K562 (cell line): ENCODE measurements at regions not wholly inside any gene's neighbourhood (a gene's known extent, or its start where the extent isn't known, plus 50 kb on each side); places are given as distances from the start of the nearest gene placed in this dataset.

Source experiments
- ATAC-seq: fragments of 200-7000 bp; cut with Tn5 transposase; 3 replicates; pipeline ENCODE4 v1.9.1; 2020; ENCODE audit warnings: moderate library complexity
- BruUV-seq: library from RNA; stranded (reverse); fragments of 400-500 nt; replicated peaks from 2 replicates; lab custom pipeline; 2021; lab: Mats Ljungman, UMichigan
- CTCF ChIA-PET: fragments of 300-600 bp; formaldehyde crosslinking; extraction: SDS; loops from one replicate; lab custom pipeline; 2021; ENCODE audit warnings: low intra/inter-chr PET ratio; lab: Yijun Ruan, JAX
- POLR2A ChIA-PET: fragments of 300-600, 350-650 bp; sonication (Branson Sonifier 250); formaldehyde crosslinking; extraction: SDS; loops from one replicate; lab custom pipeline; 2021; ENCODE audit warnings: antibody characterized with exemption, inconsistent platforms; lab: Yijun Ruan, JAX
- DNase-seq, 4 experiments: peaks; one replicate each; pipeline versions ENCODE4 v3.0.0 to v3.0.0-alpha.2; 2011 to 2018; ENCODE audit warnings: low spot score in 3 of 4, mixed read lengths in 3 of 4; ENCODE audit errors: extremely low read depth in 1 of 4
- FAIRE-seq: peaks from 2 replicates; lab custom pipeline; 2011; peaks lifted over from hg19 to GRCh38; lab: Jason Lieb, UNC
- H2AFZ ChIP-seq: 2 replicates; pipeline ENCODE4 v1.6.0; 2011; ENCODE audit warnings: low read depth, low read length, control low read depth, inconsistent platforms
- H3K27ac ChIP-seq: fragments of 200-600 bp; 3 replicates; pipeline ENCODE4 v1.8.0; 2011; ENCODE audit warnings: low read depth, mild to moderate bottlenecking, control low read depth, inconsistent platforms, low read length, moderate library complexity, mixed read lengths; ENCODE audit errors: extremely low read depth
- H3K27me3 ChIP-seq, 2 experiments: fragments of 300-600 bp in 1 of 2; 2 replicates in 1 of 2; 3 replicates in 1 of 2; pipeline versions ENCODE4 v1.6.0 to v1.8.0; 2011; ENCODE audit warnings: inconsistent platforms in 2 of 2, low read length in 2 of 2, mild to moderate bottlenecking in 1 of 2, mixed read lengths in 1 of 2, moderate library complexity in 1 of 2; ENCODE audit not compliant: control insufficient read depth in 2 of 2, insufficient read depth in 2 of 2
- H3K36me3 ChIP-seq: fragments of 300-600 bp; 3 replicates; pipeline ENCODE4 v1.8.0; 2011; ENCODE audit warnings: mild to moderate bottlenecking, low read length, inconsistent platforms; ENCODE audit not compliant: control insufficient read depth, insufficient read depth
- H3K4me1 ChIP-seq, 2 experiments: fragments of 200-600 bp in 1 of 2; replicated peaks in 1 of 2; 2 replicates in 1 of 2; 3 replicates in 1 of 2; pipeline versions ENCODE4 v1.5.1 to v1.8.0; 2011; ENCODE audit warnings: inconsistent platforms in 2 of 2, low read length in 2 of 2, mild to moderate bottlenecking in 1 of 2, mixed read lengths in 1 of 2, moderate library complexity in 1 of 2; ENCODE audit not compliant: control insufficient read depth in 2 of 2, insufficient read depth in 2 of 2
- H3K4me2 ChIP-seq: 2 replicates; pipeline ENCODE4 v1.6.1; 2011; ENCODE audit warnings: low read length, control low read depth, inconsistent platforms, mixed read lengths; ENCODE audit not compliant: insufficient read depth
- H3K4me3 ChIP-seq: fragments of 200-600 bp; sonication (generic), shearing (Covaris generic); 2 replicates; pipeline ENCODE4 v1.5.1; 2016; ENCODE audit warnings: control low read depth, inconsistent platforms
- H3K79me2 ChIP-seq: fragments of 200-600 bp; 3 replicates; pipeline ENCODE4 v1.8.0; 2011; ENCODE audit warnings: low read length, inconsistent platforms; ENCODE audit not compliant: control insufficient read depth, insufficient read depth
- H3K9ac ChIP-seq, 2 experiments: 2 replicates each; pipeline versions ENCODE4 v1.6.0 to v1.6.1; 2011; ENCODE audit warnings: low read depth in 2 of 2, low read length in 2 of 2, control low read depth in 1 of 2, inconsistent platforms in 1 of 2, mild to moderate bottlenecking in 1 of 2, mixed read lengths in 1 of 2; ENCODE audit not compliant: insufficient read depth in 1 of 2
- H3K9me1 ChIP-seq: one replicate; pipeline ENCODE4 v1.6.0; 2011; ENCODE audit warnings: inconsistent platforms, mild to moderate bottlenecking, low read length, moderate library complexity; ENCODE audit not compliant: control insufficient read depth, insufficient read depth
- H3K9me3 ChIP-seq: replicated peaks from 2 replicates; pipeline ENCODE4 v1.5.1; 2011; ENCODE audit warnings: low read depth, low read length, inconsistent platforms; ENCODE audit not compliant: control insufficient read depth, insufficient read depth
- H4K20me1 ChIP-seq: replicated peaks from 2 replicates; pipeline ENCODE4 v1.6.1; 2011; ENCODE audit warnings: low read length, inconsistent platforms, mixed read lengths; ENCODE audit not compliant: control insufficient read depth, insufficient read depth
- ATF1 ChIP-seq, 2 experiments: fragments of 450-650 bp in 1 of 2; IDR thresholded peaks; 2 replicates each; pipeline ENCODE4 v1.6.1; 2016; ENCODE audit warnings: missing compliant biosample characterization in 1 of 2, missing genetic modification characterization in 1 of 2
- CHCHD3 ChIP-seq: fragments of 250-450 bp; sonication (Bioruptor Pico); IDR thresholded peaks from 2 replicates; pipeline ENCODE4 v2.1.2; 2022; ENCODE audit warnings: mild to moderate bottlenecking
- DPF2 ChIP-seq: fragments of 450-650 bp; IDR thresholded peaks from 2 replicates; pipeline ENCODE4 v1.6.1; 2016
- E2F4 ChIP-seq: sonication (generic); formaldehyde crosslinking; IDR thresholded peaks from 2 replicates; pipeline ENCODE4 v1.8.0; 2022; ENCODE audit warnings: mild to moderate bottlenecking, low read depth, missing genetic modification reagents
- in situ Hi-C: fragments of 300-500 bp; cut with MboI; formaldehyde crosslinking; loops from 4 replicates; pipeline ENCODE4 v1.15.0; 2018; ENCODE audit warnings: inconsistent platforms, mixed read lengths
- intact Hi-C: fragments of 100-400 bp; cut with micrococcal nuclease; formaldehyde crosslinking; loops from 2 replicates; pipeline ENCODE4 v1.14.2; 2022
- TF ChIP-seq, protein P1 (sequence below): sonication (generic); formaldehyde crosslinking; IDR thresholded peaks from 2 replicates; pipeline ENCODE4 v1.8.0; 2022; ENCODE audit warnings: mild to moderate bottlenecking, missing genetic modification reagents
- TF ChIP-seq, protein P2 (sequence below): IDR thresholded peaks from 2 replicates; pipeline ENCODE4 v1.6.1; 2011; ENCODE audit warnings: borderline replicate concordance, low read depth, mild to moderate bottlenecking, moderate library complexity, low read length; ENCODE audit not compliant: insufficient read depth, poor library complexity, severe bottlenecking

DNA sequence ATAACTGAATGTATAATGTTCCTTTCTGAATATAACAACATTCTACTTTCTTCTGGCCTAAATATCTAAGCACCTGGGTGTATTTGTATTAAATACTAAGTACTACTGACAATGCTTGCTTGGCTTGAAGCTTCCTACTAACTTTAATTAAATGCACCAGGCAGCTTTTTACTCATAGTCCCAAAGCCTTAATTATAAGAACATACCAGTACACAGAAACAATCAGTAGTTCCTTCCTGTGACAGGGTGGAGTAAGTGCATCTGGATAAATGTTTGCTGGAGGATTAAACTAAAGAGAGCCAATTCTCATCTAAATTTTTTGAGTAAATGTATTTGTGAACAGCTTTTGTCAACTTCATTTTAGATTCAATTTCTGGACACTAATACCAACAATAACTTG lies 558.6 kb upstream of the SEMA6A start:
- no peaks in the 10 kb centered on the region; the same call in 1 of the 2 replicates for H3K9me3 ChIP-seq
- TF ChIP-seq DPF2 (no peak), CHCHD3 (CRISPR knock-in tag) (no peak), ATF1 (CRISPR knock-in tag; IDR thresholded peaks at IDR 0.05) (no peak), ATF1 (tag; IDR thresholded peaks at IDR 0.05) (no peak), E2F4 (CRISPR knock-in tag) (no peak)
- TF ChIP-seq, protein P1, sequence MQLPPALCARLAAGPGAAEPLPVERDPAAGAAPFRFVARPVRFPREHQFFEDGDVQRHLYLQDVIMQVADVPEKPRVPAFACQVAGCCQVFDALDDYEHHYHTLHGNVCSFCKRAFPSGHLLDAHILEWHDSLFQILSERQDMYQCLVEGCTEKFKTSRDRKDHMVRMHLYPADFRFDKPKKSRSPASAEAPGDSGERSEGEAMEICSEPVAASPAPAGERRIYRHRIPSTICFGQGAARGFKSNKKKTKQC (CRISPR knock-in tag), result no peak
- TF ChIP-seq, protein P2, sequence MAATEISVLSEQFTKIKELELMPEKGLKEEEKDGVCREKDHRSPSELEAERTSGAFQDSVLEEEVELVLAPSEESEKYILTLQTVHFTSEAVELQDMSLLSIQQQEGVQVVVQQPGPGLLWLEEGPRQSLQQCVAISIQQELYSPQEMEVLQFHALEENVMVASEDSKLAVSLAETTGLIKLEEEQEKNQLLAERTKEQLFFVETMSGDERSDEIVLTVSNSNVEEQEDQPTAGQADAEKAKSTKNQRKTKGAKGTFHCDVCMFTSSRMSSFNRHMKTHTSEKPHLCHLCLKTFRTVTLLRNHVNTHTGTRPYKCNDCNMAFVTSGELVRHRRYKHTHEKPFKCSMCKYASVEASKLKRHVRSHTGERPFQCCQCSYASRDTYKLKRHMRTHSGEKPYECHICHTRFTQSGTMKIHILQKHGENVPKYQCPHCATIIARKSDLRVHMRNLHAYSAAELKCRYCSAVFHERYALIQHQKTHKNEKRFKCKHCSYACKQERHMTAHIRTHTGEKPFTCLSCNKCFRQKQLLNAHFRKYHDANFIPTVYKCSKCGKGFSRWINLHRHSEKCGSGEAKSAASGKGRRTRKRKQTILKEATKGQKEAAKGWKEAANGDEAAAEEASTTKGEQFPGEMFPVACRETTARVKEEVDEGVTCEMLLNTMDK, result no peak
- H3K4me1 ChIP-seq, result no peaks in the 10 kb centered on the region
- no peak overlapping the region for H3K9ac ChIP-seq
- in situ Hi-C loops (no loop called here), intact Hi-C loops (no loop called here)
- FAIRE-seq (no peak), DNase-seq (no peak), ATAC-seq (no peak)
- H4K20me1 ChIP-seq, result no peaks in the 10 kb centered on the region
- no peaks in the 10 kb centered on the region for H3K27me3 ChIP-seq
- no peaks in the 10 kb centered on the region for H3K9me1 ChIP-seq
- no peak overlapping the region for H3K4me2 ChIP-seq
- no peak overlapping the region for H3K27ac ChIP-seq
- no peak overlapping the region for H3K4me3 ChIP-seq
- POLR2A ChIA-PET, result no interaction called here
- BruUV-seq, result no TSS peak
- no peaks in the 10 kb centered on the region for H3K79me2 ChIP-seq
- H2AFZ ChIP-seq, result no peak overlapping the region
- CTCF ChIA-PET, result no interaction called here
- no peaks in the 10 kb centered on the region for H3K36me3 ChIP-seq
